Endothelial cell of umbilical vein (primary cell): ENCODE measurements at regions not wholly inside any gene's neighbourhood (a gene's known extent, or its start where the extent isn't known, plus 50 kb on each side); places are given as distances from the start of the nearest gene placed in this dataset.

Experiments used
- BruUV-seq: library from RNA; stranded (reverse); fragments of 400-500 nt; replicated peaks from 2 replicates; lab custom pipeline; 2021; lab: Mats Ljungman, UMichigan
- CTCF ChIA-PET: fragments of 300-600, 350-600 bp; sonication (Branson Sonifier 250); formaldehyde crosslinking; loops from one replicate; lab custom pipeline; 2021; ENCODE audit warnings: antibody characterized with exemption, inconsistent platforms; lab: Charles Lee
- POLR2A ChIA-PET: fragments of 300-600, 350-600 bp; sonication (Branson Sonifier 250); formaldehyde crosslinking; loops from one replicate; lab custom pipeline; 2021; ENCODE audit warnings: antibody characterized with exemption, inconsistent platforms; lab: Charles Lee
- DNase-seq: peaks from one replicate; pipeline ENCODE4 v3.0.0-alpha.2; 2011; ENCODE audit warnings: low read depth, low spot score
- FAIRE-seq: peaks from 2 replicates; lab custom pipeline; 2011; peaks lifted over from hg19 to GRCh38; lab: Jason Lieb, UNC
- H2AFZ ChIP-seq: 2 replicates; pipeline ENCODE4 v1.6.0; 2012; ENCODE audit warnings: low read depth, low read length, control low read depth, inconsistent platforms
- H3K27ac ChIP-seq: 2 replicates; pipeline ENCODE4 v1.5.1; 2011; ENCODE audit warnings: low read depth, mild to moderate bottlenecking, control low read depth, low read length, moderate library complexity; ENCODE audit not compliant: insufficient read depth
- H3K27me3 ChIP-seq, 2 experiments: 2 replicates each; pipeline versions ENCODE4 v1.6.0 to v1.6.1; 2011; ENCODE audit warnings: low read length in 2 of 2, mixed read lengths in 1 of 2; ENCODE audit not compliant: control insufficient read depth in 2 of 2, insufficient read depth in 2 of 2
- H3K36me3 ChIP-seq, 2 experiments: 2 replicates in 1 of 2; 3 replicates in 1 of 2; pipeline ENCODE4 v1.5.1; 2011; ENCODE audit warnings: low read length in 2 of 2, mild to moderate bottlenecking in 1 of 2, moderate library complexity in 1 of 2; ENCODE audit not compliant: control insufficient read depth in 2 of 2, insufficient read depth in 2 of 2; ENCODE audit errors: extremely low read depth in 1 of 2
- H3K4me1 ChIP-seq: 3 replicates; pipeline ENCODE4 v1.5.1; 2011; ENCODE audit warnings: mild to moderate bottlenecking, low read length; ENCODE audit not compliant: control insufficient read depth, insufficient read depth; ENCODE audit errors: extremely low read depth
- H3K4me2 ChIP-seq: 2 replicates; pipeline ENCODE4 v1.6.1; 2011; ENCODE audit warnings: low read length, control low read depth, mixed read lengths; ENCODE audit not compliant: insufficient read depth
- H3K4me3 ChIP-seq, 3 experiments: fragments of 200-600 bp in 1 of 3; sonication (generic), shearing (Covaris generic) in 1 of 3; replicated peaks in 1 of 3; 2 replicates each; pipeline ENCODE4 v1.5.1; 2011 to 2016; ENCODE audit warnings: control low read depth in 3 of 3, low read length in 3 of 3, mild to moderate bottlenecking in 2 of 3, inconsistent platforms in 1 of 3, low read depth in 1 of 3, moderate library complexity in 1 of 3; ENCODE audit not compliant: insufficient read depth in 1 of 3
- H3K79me2 ChIP-seq: 2 replicates; pipeline ENCODE4 v1.6.0; 2012; ENCODE audit warnings: low read length, inconsistent platforms; ENCODE audit not compliant: control insufficient read depth, insufficient read depth
- H3K9ac ChIP-seq: replicated peaks from 2 replicates; pipeline ENCODE3; 2011; ENCODE audit warnings: low read length, control low read depth; ENCODE audit not compliant: insufficient read depth; ENCODE audit errors: extremely low read depth
- H3K9me1 ChIP-seq: replicated peaks from 3 replicates; pipeline ENCODE4 v1.6.0; 2011; ENCODE audit warnings: mild to moderate bottlenecking, low read length; ENCODE audit not compliant: control insufficient read depth, insufficient read depth; ENCODE audit errors: extremely low read depth
- H3K9me3 ChIP-seq: replicated peaks from 2 replicates; pipeline ENCODE4 v1.5.1; 2012; ENCODE audit warnings: low read length, inconsistent platforms; ENCODE audit not compliant: control insufficient read depth, insufficient read depth
- H4K20me1 ChIP-seq: replicated peaks from 2 replicates; pipeline ENCODE3; 2011; ENCODE audit warnings: mild to moderate bottlenecking, low read length; ENCODE audit not compliant: control insufficient read depth, insufficient read depth; ENCODE audit errors: extremely low read depth
- EZH2 ChIP-seq: IDR thresholded peaks from 2 replicates; pipeline ENCODE4 v1.6.1; 2012; ENCODE audit warnings: borderline replicate concordance, low read depth, mild to moderate bottlenecking, moderate library complexity, low read length, inconsistent platforms; ENCODE audit not compliant: severe bottlenecking
- FOS ChIP-seq: IDR thresholded peaks from 2 replicates; pipeline ENCODE4 v1.6.1; 2011; ENCODE audit warnings: mild to moderate bottlenecking, low read length, moderate library complexity, borderline replicate concordance; ENCODE audit not compliant: insufficient read depth
- GATA2 ChIP-seq: IDR thresholded peaks from 2 replicates; pipeline ENCODE4 v1.7.0; 2011; ENCODE audit warnings: low read depth, mild to moderate bottlenecking, moderate library complexity, mixed read lengths, low read length; ENCODE audit not compliant: insufficient read length, insufficient read depth
- JUN ChIP-seq: IDR thresholded peaks from 2 replicates; pipeline ENCODE4 v1.6.1; 2011; ENCODE audit warnings: borderline replicate concordance, low read depth; ENCODE audit not compliant: insufficient read length, insufficient read depth
- MYC ChIP-seq: IDR thresholded peaks from one replicate; pipeline ENCODE4 v1.6.1; 2011; ENCODE audit warnings: mild to moderate bottlenecking, low read depth, low read length
- POLR2A ChIP-seq: IDR thresholded peaks from 2 replicates; pipeline ENCODE4 v1.6.1; 2012; ENCODE audit warnings: low read depth, mild to moderate bottlenecking, control low read depth, low read length
- POLR2AphosphoS5 ChIP-seq: IDR thresholded peaks from 2 replicates; pipeline ENCODE4 v1.6.1; 2012; ENCODE audit warnings: low read depth, mild to moderate bottlenecking, control low read depth, low read length, moderate library complexity; ENCODE audit not compliant: insufficient read depth
- dilution Hi-C: fragments of 300-500 bp; cut with MboI; formaldehyde crosslinking; loops from one replicate; pipeline ENCODE4 v1.15.0; 2019; ENCODE audit warnings: low sequenced_read_pairs; ENCODE audit not compliant: extremely low pct_ligation_motif_present
- intact Hi-C: fragments of 100-400 bp; cut with micrococcal nuclease; formaldehyde crosslinking; loops from one replicate; pipeline ENCODE4 v1.10.0; 2022
- TF ChIP-seq, protein P1 (sequence below): IDR thresholded peaks from 2 replicates; pipeline ENCODE4 v1.6.1; 2011; ENCODE audit not compliant: insufficient read depth, insufficient read length
- TF ChIP-seq, protein P2 (sequence below), 2 donors: IDR thresholded peaks; 1 replicate in 1 of 2; 2 replicates in 1 of 2; pipeline ENCODE4 v1.5.1; 2011; ENCODE audit warnings: low read length in 2 of 2, mild to moderate bottlenecking in 2 of 2, moderate library complexity in 2 of 2, control low read depth in 1 of 2, inconsistent platforms in 1 of 2, low read depth in 1 of 2; ENCODE audit not compliant: insufficient read depth in 1 of 2; ENCODE audit errors: extremely low read depth in 1 of 2

DNA sequence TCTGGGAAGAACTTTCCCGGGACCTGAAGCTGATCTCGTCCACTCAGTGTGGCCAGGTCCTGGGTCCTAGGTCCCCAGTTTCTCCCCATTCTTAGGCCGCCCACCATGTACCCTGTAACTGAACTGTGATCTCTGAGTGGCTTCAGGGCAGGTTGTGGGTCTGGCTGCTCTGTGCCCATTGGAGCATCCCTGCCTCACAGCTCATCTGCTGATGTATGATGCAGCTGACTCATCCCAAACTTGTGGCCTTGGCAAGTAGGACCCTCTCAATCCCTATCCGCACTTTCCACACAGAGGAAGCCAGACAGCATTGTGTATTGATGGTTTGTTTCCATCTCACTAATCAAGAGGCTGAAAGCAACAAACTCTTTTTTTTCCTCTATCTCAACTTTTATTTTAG, 69.1 kb upstream of the XCR1 start:
- no peaks in the 10 kb centered on the region for H4K20me1 ChIP-seq
- dilution Hi-C loops = no loop called here
- no peak overlapping the region for H3K27ac ChIP-seq
- no peak for FAIRE-seq
- no peaks in the 10 kb centered on the region for H3K9me3 ChIP-seq
- BruUV-seq = no TSS peak
- intact Hi-C loops = no loop called here
- ChIA-PET CTCF (interaction anchor here (0.7 to 1.8 kb wide), 2 partner anchors 14 to 17 kb away, joined by 4 to 6 read pairs; no protein-coding TSS in a partner anchor), POLR2A (no interaction called here)
- H3K4me1 ChIP-seq = no peaks in the 10 kb centered on the region
- H3K79me2 ChIP-seq = no peaks in the 10 kb centered on the region
- H2AFZ ChIP-seq = no peak overlapping the region
- TF ChIP-seq POLR2AphosphoS5 = no peak
- no peak for TF ChIP-seq FOS
- no peak for TF ChIP-seq JUN
- TF ChIP-seq, protein P1, sequence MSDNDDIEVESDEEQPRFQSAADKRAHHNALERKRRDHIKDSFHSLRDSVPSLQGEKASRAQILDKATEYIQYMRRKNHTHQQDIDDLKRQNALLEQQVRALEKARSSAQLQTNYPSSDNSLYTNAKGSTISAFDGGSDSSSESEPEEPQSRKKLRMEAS = no peak
- TF ChIP-seq, protein P2, sequence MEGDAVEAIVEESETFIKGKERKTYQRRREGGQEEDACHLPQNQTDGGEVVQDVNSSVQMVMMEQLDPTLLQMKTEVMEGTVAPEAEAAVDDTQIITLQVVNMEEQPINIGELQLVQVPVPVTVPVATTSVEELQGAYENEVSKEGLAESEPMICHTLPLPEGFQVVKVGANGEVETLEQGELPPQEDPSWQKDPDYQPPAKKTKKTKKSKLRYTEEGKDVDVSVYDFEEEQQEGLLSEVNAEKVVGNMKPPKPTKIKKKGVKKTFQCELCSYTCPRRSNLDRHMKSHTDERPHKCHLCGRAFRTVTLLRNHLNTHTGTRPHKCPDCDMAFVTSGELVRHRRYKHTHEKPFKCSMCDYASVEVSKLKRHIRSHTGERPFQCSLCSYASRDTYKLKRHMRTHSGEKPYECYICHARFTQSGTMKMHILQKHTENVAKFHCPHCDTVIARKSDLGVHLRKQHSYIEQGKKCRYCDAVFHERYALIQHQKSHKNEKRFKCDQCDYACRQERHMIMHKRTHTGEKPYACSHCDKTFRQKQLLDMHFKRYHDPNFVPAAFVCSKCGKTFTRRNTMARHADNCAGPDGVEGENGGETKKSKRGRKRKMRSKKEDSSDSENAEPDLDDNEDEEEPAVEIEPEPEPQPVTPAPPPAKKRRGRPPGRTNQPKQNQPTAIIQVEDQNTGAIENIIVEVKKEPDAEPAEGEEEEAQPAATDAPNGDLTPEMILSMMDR (IDR thresholded peaks at IDR 0.05; ENCODE audit: extremely low read depth in 1 of 2, insufficient read depth in 1 of 2, low read depth in 1 of 2, low read length in 2 of 2) = no peak
- TF ChIP-seq GATA2 = no peak
- no peak for TF ChIP-seq EZH2
- TF ChIP-seq MYC = no peak
- TF ChIP-seq POLR2A = no peak
- no peaks in the 10 kb centered on the region for H3K9me1 ChIP-seq
- no peaks in the 10 kb centered on the region for H3K27me3 ChIP-seq
- H3K4me2 ChIP-seq = no peak overlapping the region
- H3K4me3 ChIP-seq = no peak overlapping the region
- no peak overlapping the region for H3K9ac ChIP-seq
- DNase-seq = no peak
- H3K36me3 ChIP-seq = no peaks in the 10 kb centered on the region
